Activated CD4-positive, alpha-beta T cell treated with anti-CD3 and anti-CD28 coated beads, Interleukin-2, amount 10 ng/mL, durations not matched to agents 7 days and 5 days (primary cell): ENCODE measurements at regions not wholly inside any gene's neighbourhood (a gene's known extent, or its start where the extent isn't known, plus 50 kb on each side); places are given as distances from the start of the nearest gene placed in this dataset.

Experiments
- CTCF ChIA-PET: fragments of 350-600 bp; sonication (Branson Sonifier 250); formaldehyde crosslinking; loops from one replicate; lab custom pipeline; 2021; ENCODE audit warnings: antibody characterized with exemption; lab: Charles Lee
- POLR2A ChIA-PET: fragments of 350-600 bp; sonication (Branson Sonifier 250); formaldehyde crosslinking; loops from one replicate; lab custom pipeline; 2021; ENCODE audit warnings: antibody characterized with exemption; lab: Charles Lee
- DNase-seq: peaks from one replicate; pipeline ENCODE4 v3.0.0-alpha.2; 2020
- H3K27ac Mint-ChIP-seq: one replicate; pipeline ENCODE4 v1.8.0; 2021; ENCODE audit warnings: mild to moderate bottlenecking, moderate library complexity, mixed read lengths
- H3K27me3 Mint-ChIP-seq: one replicate; pipeline ENCODE4 v1.8.0; 2021; ENCODE audit warnings: mixed read lengths
- H3K36me3 Mint-ChIP-seq: one replicate; pipeline ENCODE4 v1.8.0; 2021; ENCODE audit warnings: low read depth, mixed read lengths
- H3K4me1 Mint-ChIP-seq: one replicate; pipeline ENCODE4 v1.8.0; 2021; ENCODE audit warnings: mixed read lengths
- H3K4me3 Mint-ChIP-seq: one replicate; pipeline ENCODE4 v1.8.0; 2021; ENCODE audit warnings: mild to moderate bottlenecking, moderate library complexity, mixed read lengths
- H3K9me3 Mint-ChIP-seq: one replicate; pipeline ENCODE4 v1.8.0; 2021; ENCODE audit warnings: mixed read lengths

- POLR2A ChIA-PET, result no interaction called here
- no peak overlapping the region for H3K4me3 Mint-ChIP-seq
- no peaks in the 10 kb centered on the region for H3K36me3 Mint-ChIP-seq
- peaks cover 12% of the 10 kb centered on the region for H3K27me3 Mint-ChIP-seq
- DNase-seq, result no peak
- H3K4me1 Mint-ChIP-seq, result no peaks in the 10 kb centered on the region
- CTCF ChIA-PET, result interaction anchor here (0.6 kb wide), 1 partner anchor 1209 kb away, joined by 5 read pairs; no protein-coding TSS in a partner anchor
- H3K27ac Mint-ChIP-seq, result no peak overlapping the region
- H3K9me3 Mint-ChIP-seq, result no peaks in the 10 kb centered on the region
Observed at GRCh38 chr12:46884362-46884761, 58.6 kb upstream of the SLC38A4 start.

DNA sequence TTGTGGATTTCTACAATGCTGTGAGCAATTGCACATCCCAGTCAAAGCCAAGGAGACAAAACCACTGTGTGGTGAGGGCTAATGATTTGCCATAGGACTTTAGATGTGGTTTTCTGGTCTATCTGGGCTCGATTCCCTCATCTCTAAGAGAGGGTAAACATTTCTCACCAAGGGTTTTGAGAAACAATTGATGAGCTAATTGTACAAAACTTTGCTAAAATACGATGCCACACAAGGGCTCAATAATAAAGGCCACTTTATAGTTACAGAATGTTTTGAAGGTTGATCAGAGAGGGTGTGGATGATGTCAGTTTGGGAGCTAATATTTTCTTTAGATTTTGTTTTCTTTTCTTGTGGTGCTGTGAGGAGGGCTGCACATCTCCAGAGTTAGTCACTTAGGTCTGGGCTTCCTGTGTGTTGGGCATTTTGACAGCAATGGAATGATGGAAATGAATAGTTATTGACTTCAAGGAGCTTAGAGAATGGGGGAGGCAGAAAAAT lies 60.8 kb upstream of the SLC38A4 start:
- H3K27me3 Mint-ChIP-seq, result peaks cover 9% of the 10 kb centered on the region
- CTCF ChIA-PET, result no interaction called here
- DNase-seq, result no peak
- H3K4me3 Mint-ChIP-seq, result no peak overlapping the region
- H3K9me3 Mint-ChIP-seq, result peaks cover 2% of the 10 kb centered on the region
- H3K27ac Mint-ChIP-seq, result no peak overlapping the region
- POLR2A ChIA-PET, result no interaction called here
- H3K4me1 Mint-ChIP-seq, result no peaks in the 10 kb centered on the region
- H3K36me3 Mint-ChIP-seq, result no peaks in the 10 kb centered on the region

- no peak overlapping the region for H3K27ac Mint-ChIP-seq
- ChIA-PET POLR2A (no interaction called here), CTCF (no interaction called here)
- no peak overlapping the region for H3K4me3 Mint-ChIP-seq
- no peak for DNase-seq
- H3K36me3 Mint-ChIP-seq, result no peaks in the 10 kb centered on the region
- H3K27me3 Mint-ChIP-seq, result peaks cover 5% of the 10 kb centered on the region
- peaks cover 2% of the 10 kb centered on the region for H3K9me3 Mint-ChIP-seq
- no peaks in the 10 kb centered on the region for H3K4me1 Mint-ChIP-seq
Observed at GRCh38 chr12:46887870-46888269, 62.1 kb upstream of the SLC38A4 start.

- no peak for DNase-seq
- ChIA-PET POLR2A (no interaction called here), CTCF (no interaction called here)
- H3K27ac Mint-ChIP-seq, result no peak overlapping the region
- H3K9me3 Mint-ChIP-seq, result peaks cover 2% of the 10 kb centered on the region
- peaks cover 5% of the 10 kb centered on the region for H3K27me3 Mint-ChIP-seq
- no peak overlapping the region for H3K4me3 Mint-ChIP-seq
- H3K36me3 Mint-ChIP-seq, result no peaks in the 10 kb centered on the region
- no peaks in the 10 kb centered on the region for H3K4me1 Mint-ChIP-seq
Observed at GRCh38 chr12:46888568-46888967, 62.8 kb upstream of the SLC38A4 start.

DNA sequence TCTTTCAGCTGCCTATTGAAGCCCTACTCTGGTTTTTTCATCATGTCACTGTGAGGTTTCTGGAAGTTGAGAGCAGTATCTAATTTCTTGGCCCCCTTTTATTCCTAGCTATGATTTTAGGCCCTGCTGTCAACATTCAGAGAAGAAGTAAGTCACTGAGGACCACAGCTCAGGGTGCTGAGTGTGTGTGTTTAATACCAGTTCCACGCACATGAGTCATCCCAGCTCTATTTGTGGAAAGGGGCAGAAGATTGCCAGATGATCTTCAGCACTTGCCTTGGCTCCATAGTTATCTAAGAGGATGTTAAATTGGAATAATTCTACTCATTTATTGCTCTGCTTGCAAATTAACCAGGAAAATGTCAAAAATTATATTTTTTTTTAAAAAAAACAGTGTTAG lies 65.5 kb upstream of the SLC38A4 start:
- Mint-ChIP-seq H3K9me3 (peaks cover 2% of the 10 kb centered on the region), H3K27ac (no peak overlapping the region), H3K4me3 (no peak overlapping the region), H3K27me3 (peaks cover 5% of the 10 kb centered on the region), H3K36me3 (no peaks in the 10 kb centered on the region), H3K4me1 (no peaks in the 10 kb centered on the region)
- CTCF ChIA-PET, result no interaction called here
- POLR2A ChIA-PET, result no interaction called here
- DNase-seq, result no peak

- H3K9me3 Mint-ChIP-seq, result peaks cover 6% of the 10 kb centered on the region
- H3K27me3 Mint-ChIP-seq, result peaks cover 5% of the 10 kb centered on the region
- H3K27ac Mint-ChIP-seq, result no peak overlapping the region
- DNase-seq, result no peak
- H3K4me1 Mint-ChIP-seq, result no peaks in the 10 kb centered on the region
- H3K36me3 Mint-ChIP-seq, result no peaks in the 10 kb centered on the region
- POLR2A ChIA-PET, result no interaction called here
- no peak overlapping the region for H3K4me3 Mint-ChIP-seq
- CTCF ChIA-PET, result interaction anchor here (1.0 kb wide), 1 partner anchor 43 kb away, joined by 3 read pairs; no protein-coding TSS in a partner anchor
Observed at GRCh38 chr12:46892034-46892705, 66.4 kb upstream of the SLC38A4 start.

DNA sequence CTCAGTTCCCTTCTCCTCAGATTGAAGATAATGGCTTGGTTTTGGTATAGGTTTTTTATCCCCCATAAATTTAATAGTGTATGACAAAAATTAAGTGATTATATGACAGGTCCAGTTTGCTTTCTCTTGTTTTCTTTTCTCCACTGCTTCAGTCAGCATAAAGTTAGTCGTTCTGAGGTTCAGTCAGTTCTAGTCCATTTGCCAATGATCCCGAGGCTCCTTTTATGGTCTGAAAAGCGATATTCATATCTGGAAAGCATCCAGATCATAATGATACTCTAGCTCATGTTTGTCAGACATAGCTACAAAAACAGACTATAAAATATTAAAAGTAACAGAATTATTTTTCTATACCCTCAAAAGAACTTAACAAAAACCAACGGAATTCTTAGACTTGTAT lies 67.1 kb upstream of the SLC38A4 start:
- no peak for DNase-seq
- no peak overlapping the region for H3K4me3 Mint-ChIP-seq
- peaks cover 6% of the 10 kb centered on the region for H3K9me3 Mint-ChIP-seq
- H3K27ac Mint-ChIP-seq, result no peak overlapping the region
- POLR2A ChIA-PET, result no interaction called here
- H3K36me3 Mint-ChIP-seq, result peaks cover 2% of the 10 kb centered on the region
- peaks cover 2% of the 10 kb centered on the region for H3K27me3 Mint-ChIP-seq
- CTCF ChIA-PET, result interaction anchor here (1.0 kb wide), 1 partner anchor 43 kb away, joined by 3 read pairs; no protein-coding TSS in a partner anchor
- H3K4me1 Mint-ChIP-seq, result peaks cover 2% of the 10 kb centered on the region

DNA sequence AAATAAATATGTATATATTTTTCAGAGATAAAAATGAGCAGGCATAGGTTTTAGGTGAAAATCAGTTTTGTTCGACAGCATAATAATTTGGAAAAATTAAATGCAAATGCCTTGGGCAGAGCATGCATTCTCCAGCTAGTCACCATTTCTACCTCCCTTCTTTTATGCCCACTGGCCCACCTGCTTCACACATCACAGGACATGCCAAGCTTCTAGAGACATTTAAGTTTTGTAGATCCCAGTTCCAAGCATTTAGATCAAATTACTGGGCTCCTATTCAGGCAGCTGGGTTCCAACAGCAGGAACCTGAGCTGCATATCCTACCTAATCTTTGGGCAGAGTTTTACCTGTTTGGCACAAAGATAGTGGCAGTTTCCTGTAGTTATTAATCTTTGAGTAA lies 67.6 kb upstream of the SLC38A4 start:
- Mint-ChIP-seq H3K27me3 (no peaks in the 10 kb centered on the region), H3K9me3 (peaks cover 6% of the 10 kb centered on the region), H3K27ac (no peak overlapping the region), H3K36me3 (peaks cover 2% of the 10 kb centered on the region), H3K4me1 (peaks cover 6% of the 10 kb centered on the region), H3K4me3 (no peak overlapping the region)
- DNase-seq, result no peak
- POLR2A ChIA-PET, result no interaction called here
- CTCF ChIA-PET, result interaction anchor here (1.0 kb wide), 1 partner anchor 42 kb away, joined by 3 read pairs; no protein-coding TSS in a partner anchor

DNA sequence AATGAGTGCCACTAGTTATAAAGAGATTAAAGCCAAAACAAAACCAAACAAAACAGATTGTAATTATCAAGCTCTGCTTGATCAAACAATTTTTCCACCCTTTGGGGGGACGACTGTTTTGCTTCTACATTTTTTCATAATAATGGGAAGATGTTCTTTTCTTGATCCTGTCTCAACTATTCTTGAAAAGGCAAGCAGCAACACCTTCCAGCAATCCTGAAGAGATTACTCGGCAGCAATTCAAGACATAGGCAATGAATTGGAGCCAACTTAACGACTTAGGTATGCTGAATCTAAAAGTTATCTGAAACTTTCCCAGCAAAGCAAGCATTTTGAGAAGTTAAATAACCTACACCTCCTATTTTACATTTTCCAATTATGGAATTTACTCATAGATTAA lies 69.9 kb upstream of the SLC38A4 start:
- Mint-ChIP-seq H3K4me1 (peaks cover 6% of the 10 kb centered on the region), H3K4me3 (no peak overlapping the region), H3K27me3 (peaks cover 2% of the 10 kb centered on the region), H3K27ac (no peak overlapping the region), H3K36me3 (peaks cover 2% of the 10 kb centered on the region), H3K9me3 (peaks cover 4% of the 10 kb centered on the region)
- CTCF ChIA-PET, result no interaction called here
- POLR2A ChIA-PET, result no interaction called here
- DNase-seq, result no peak

DNA sequence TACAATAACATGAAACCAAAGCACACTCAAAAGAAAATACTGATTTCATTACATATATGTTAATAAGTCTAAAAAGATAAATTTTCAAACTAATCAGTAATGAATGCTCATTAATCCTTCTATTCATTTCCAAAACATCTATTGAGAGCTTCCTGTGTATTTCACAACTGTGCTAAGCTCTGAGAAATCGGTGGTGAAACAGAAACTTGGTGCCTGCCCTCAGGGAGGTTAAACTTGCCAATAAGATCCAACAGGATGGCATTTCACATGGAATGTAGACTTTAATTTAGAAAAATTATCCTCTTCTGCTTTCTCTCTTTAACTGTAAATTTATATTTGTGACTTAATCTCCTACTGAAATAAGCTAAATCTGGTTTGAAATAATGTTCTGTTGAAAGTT lies 70.9 kb upstream of the SLC38A4 start:
- CTCF ChIA-PET, result no interaction called here

DNA sequence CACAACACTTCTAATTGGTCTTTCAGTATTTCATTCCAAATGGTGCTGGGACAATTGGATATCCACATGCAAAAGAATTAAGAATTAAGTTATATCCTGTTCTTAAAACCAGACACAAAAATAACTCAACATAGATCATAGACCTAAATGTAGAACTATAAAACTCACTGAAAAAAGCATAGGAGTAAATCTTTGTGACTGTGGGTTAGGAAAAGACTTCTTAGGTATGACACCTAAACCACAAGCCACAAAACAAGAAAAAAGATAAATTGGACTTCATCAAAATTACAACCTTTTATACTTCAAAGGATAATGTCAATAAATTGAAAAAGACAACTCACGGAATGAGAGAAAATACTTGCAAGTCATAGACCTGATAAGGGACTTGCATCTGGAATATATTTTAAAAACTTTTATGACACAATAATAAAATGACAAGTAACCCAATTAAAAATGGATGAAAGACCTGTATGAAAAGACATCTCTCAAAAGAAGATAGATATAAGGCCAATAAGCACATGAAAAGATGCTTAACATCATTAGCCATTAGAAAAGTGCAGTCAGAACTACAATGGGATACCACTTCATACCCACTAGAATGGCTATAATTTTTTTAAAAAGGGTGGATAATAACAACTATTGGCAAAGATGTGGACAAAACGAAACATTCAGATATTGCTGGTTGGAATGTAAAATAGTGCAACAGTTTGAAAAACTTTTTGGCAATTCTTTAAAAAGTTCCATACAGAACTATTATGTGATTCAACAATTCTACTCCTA lies 72.5 kb upstream of the SLC38A4 start:
- Mint-ChIP-seq H3K36me3 (peaks cover 2% of the 10 kb centered on the region), H3K4me1 (peaks cover 6% of the 10 kb centered on the region), H3K4me3 (no peak overlapping the region), H3K27ac (no peak overlapping the region), H3K9me3 (peaks cover 4% of the 10 kb centered on the region), H3K27me3 (peaks cover 2% of the 10 kb centered on the region)
- POLR2A ChIA-PET, result no interaction called here
- no peak for DNase-seq
- CTCF ChIA-PET, result no interaction called here

More for the DNA sequence above, 70.9 kb upstream of the SLC38A4 start:
- DNase-seq, result no peak
- Mint-ChIP-seq H3K27ac (no peak overlapping the region), H3K4me3 (no peak overlapping the region), H3K9me3 (peaks cover 4% of the 10 kb centered on the region), H3K27me3 (peaks cover 2% of the 10 kb centered on the region), H3K36me3 (peaks cover 2% of the 10 kb centered on the region), H3K4me1 (peaks cover 6% of the 10 kb centered on the region)
- POLR2A ChIA-PET, result no interaction called here

DNA sequence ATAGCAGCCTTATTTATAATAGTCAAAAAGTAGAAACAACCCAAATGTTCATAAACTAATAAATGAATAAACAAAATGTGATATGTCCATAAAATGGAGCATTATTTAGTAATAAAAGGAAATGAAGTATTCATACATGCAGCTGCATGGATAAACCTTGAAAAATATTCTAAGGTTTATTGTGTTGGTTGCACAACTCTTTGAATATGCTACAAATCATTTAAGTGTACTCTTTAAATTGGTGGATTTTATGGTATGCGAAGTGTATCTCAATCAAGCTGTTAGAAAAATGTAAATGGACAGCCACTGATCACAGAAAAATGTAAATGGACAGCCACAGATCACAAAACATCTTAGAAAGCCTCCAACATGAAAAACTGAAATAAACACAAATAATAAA lies 73.2 kb upstream of the SLC38A4 start:
- ChIA-PET CTCF (no interaction called here), POLR2A (no interaction called here)
- no peak overlapping the region for H3K27ac Mint-ChIP-seq
- peaks cover 6% of the 10 kb centered on the region for H3K4me1 Mint-ChIP-seq
- H3K36me3 Mint-ChIP-seq, result peaks cover 2% of the 10 kb centered on the region
- H3K9me3 Mint-ChIP-seq, result peaks cover 4% of the 10 kb centered on the region
- no peak for DNase-seq
- H3K4me3 Mint-ChIP-seq, result no peak overlapping the region
- H3K27me3 Mint-ChIP-seq, result peaks cover 2% of the 10 kb centered on the region

- POLR2A ChIA-PET, result no interaction called here
- Mint-ChIP-seq H3K4me1 (peaks cover 6% of the 10 kb centered on the region), H3K4me3 (no peak overlapping the region), H3K9me3 (peaks cover 4% of the 10 kb centered on the region), H3K36me3 (peaks cover 2% of the 10 kb centered on the region), H3K27ac (no peak overlapping the region), H3K27me3 (peaks cover 2% of the 10 kb centered on the region)
- DNase-seq, result no peak
- CTCF ChIA-PET, result interaction anchor here (1.3 kb wide), 1 partner anchor 13 kb away, joined by 4 read pairs; no protein-coding TSS in a partner anchor
Observed at GRCh38 chr12:46900734-46901463, 75.1 kb upstream of the SLC38A4 start.
